Activated T-helper 17 cell treated with anti-CD3 and anti-CD28 coated beads, Interleukin-2, amount 50 U/mL, for 72 hours (primary cell): ENCODE measurements at regions not wholly inside any gene's neighbourhood (a gene's known extent, or its start where the extent isn't known, plus 50 kb on each side); places are given as distances from the start of the nearest gene placed in this dataset.

ENCODE experiments used
- ATAC-seq: fragments of 150-1000 bp; cut with Tn5 transposase; replicated peaks from 2 replicates; pipeline ENCODE4 v1.10.0; 2021; ENCODE audit warnings: mild to moderate bottlenecking, moderate library complexity
- H3K27ac Mint-ChIP-seq: one replicate; pipeline ENCODE4 v1.8.0; 2022; ENCODE audit warnings: mixed read lengths
- H3K27me3 Mint-ChIP-seq: one replicate; pipeline ENCODE4 v1.8.0; 2022; ENCODE audit warnings: mixed read lengths
- H3K36me3 Mint-ChIP-seq: one replicate; pipeline ENCODE4 v1.8.0; 2022; ENCODE audit warnings: low read depth, mild to moderate bottlenecking, mixed read lengths
- H3K4me1 Mint-ChIP-seq: one replicate; pipeline ENCODE4 v1.8.0; 2022; ENCODE audit warnings: mixed read lengths
- H3K4me3 Mint-ChIP-seq: one replicate; pipeline ENCODE4 v1.8.0; 2022; ENCODE audit warnings: mild to moderate bottlenecking, mixed read lengths
- H3K9me3 Mint-ChIP-seq: one replicate; pipeline ENCODE4 v1.8.0; 2022; ENCODE audit warnings: mixed read lengths

GRCh38 chr3:139095803-139096466 lies 51.2 kb upstream of the PRR23C start:
- H3K4me3 Mint-ChIP-seq: no peak overlapping the region
- peaks cover 31% of the 10 kb centered on the region for H3K27me3 Mint-ChIP-seq
- H3K4me1 Mint-ChIP-seq: no peaks in the 10 kb centered on the region
- no peak for ATAC-seq
- H3K9me3 Mint-ChIP-seq: no peaks in the 10 kb centered on the region
- H3K36me3 Mint-ChIP-seq: no peaks in the 10 kb centered on the region
- H3K27ac Mint-ChIP-seq: no peak overlapping the region

GRCh38 chr3:139096670-139097069 lies 52.0 kb upstream of the PRR23C start:
- H3K9me3 Mint-ChIP-seq: no peaks in the 10 kb centered on the region
- H3K4me1 Mint-ChIP-seq: no peaks in the 10 kb centered on the region
- H3K27me3 Mint-ChIP-seq: peaks cover 31% of the 10 kb centered on the region
- H3K4me3 Mint-ChIP-seq: no peak overlapping the region
- ATAC-seq: no peak
- H3K36me3 Mint-ChIP-seq: no peaks in the 10 kb centered on the region
- no peak overlapping the region for H3K27ac Mint-ChIP-seq

- Mint-ChIP-seq H3K27ac (no peak overlapping the region), H3K36me3 (no peaks in the 10 kb centered on the region), H3K4me1 (no peaks in the 10 kb centered on the region), H3K27me3 (peaks cover 27% of the 10 kb centered on the region), H3K9me3 (no peaks in the 10 kb centered on the region), H3K4me3 (no peak overlapping the region)
- no peak for ATAC-seq
These were observed 53.7 kb upstream of the PRR23C start for GRCh38 chr3:139098391-139098790.

GRCh38 chr3:139099968-139100817 lies 55.5 kb upstream of the PRR23C start:
- Mint-ChIP-seq H3K9me3 (no peaks in the 10 kb centered on the region), H3K27ac (no peak overlapping the region), H3K36me3 (no peaks in the 10 kb centered on the region), H3K27me3 (peaks cover 23% of the 10 kb centered on the region), H3K4me3 (no peak overlapping the region), H3K4me1 (no peaks in the 10 kb centered on the region)
- ATAC-seq: no peak

- H3K4me1 Mint-ChIP-seq: no peaks in the 10 kb centered on the region
- no peaks in the 10 kb centered on the region for H3K36me3 Mint-ChIP-seq
- H3K9me3 Mint-ChIP-seq: no peaks in the 10 kb centered on the region
- ATAC-seq: no peak
- H3K4me3 Mint-ChIP-seq: no peak overlapping the region
- peaks cover 27% of the 10 kb centered on the region for H3K27me3 Mint-ChIP-seq
- H3K27ac Mint-ChIP-seq: no peak overlapping the region
These were observed 56.1 kb upstream of the PRR23C start for GRCh38 chr3:139100821-139101220.

GRCh38 chr3:139101396-139101795 lies 56.7 kb upstream of the PRR23C start:
- Mint-ChIP-seq H3K36me3 (no peaks in the 10 kb centered on the region), H3K4me3 (no peak overlapping the region), H3K27me3 (peaks cover 28% of the 10 kb centered on the region), H3K4me1 (no peaks in the 10 kb centered on the region), H3K9me3 (no peaks in the 10 kb centered on the region), H3K27ac (no peak overlapping the region)
- no peak for ATAC-seq

- Mint-ChIP-seq H3K27me3 (peaks cover 34% of the 10 kb centered on the region), H3K27ac (no peak overlapping the region), H3K36me3 (no peaks in the 10 kb centered on the region), H3K9me3 (no peaks in the 10 kb centered on the region), H3K4me1 (no peaks in the 10 kb centered on the region), H3K4me3 (no peak overlapping the region)
- no peak for ATAC-seq
These were observed 58.8 kb upstream of the PRR23C start for GRCh38 chr3:139103484-139103883.

- H3K36me3 Mint-ChIP-seq: no peaks in the 10 kb centered on the region
- no peaks in the 10 kb centered on the region for H3K9me3 Mint-ChIP-seq
- peaks cover 33% of the 10 kb centered on the region for H3K27me3 Mint-ChIP-seq
- no peak overlapping the region for H3K4me3 Mint-ChIP-seq
- H3K27ac Mint-ChIP-seq: no peak overlapping the region
- no peaks in the 10 kb centered on the region for H3K4me1 Mint-ChIP-seq
- no peak for ATAC-seq
These were observed 59.4 kb upstream of the PRR23C start for GRCh38 chr3:139104062-139104461.

- no peaks in the 10 kb centered on the region for H3K9me3 Mint-ChIP-seq
- no peaks in the 10 kb centered on the region for H3K36me3 Mint-ChIP-seq
- ATAC-seq: no peak
- H3K27ac Mint-ChIP-seq: no peak overlapping the region
- H3K4me1 Mint-ChIP-seq: no peaks in the 10 kb centered on the region
- H3K4me3 Mint-ChIP-seq: no peak overlapping the region
- peaks cover 25% of the 10 kb centered on the region for H3K27me3 Mint-ChIP-seq
These were observed 60.5 kb upstream of the PRR23C start for GRCh38 chr3:139105154-139105702.

- Mint-ChIP-seq H3K4me3 (no peak overlapping the region), H3K27me3 (peaks cover 19% of the 10 kb centered on the region), H3K9me3 (no peaks in the 10 kb centered on the region), H3K4me1 (peaks cover under 1% of the 10 kb centered on the region), H3K27ac (no peak overlapping the region), H3K36me3 (no peaks in the 10 kb centered on the region)
- ATAC-seq: no peak
These were observed 61.6 kb upstream of the PRR23C start for GRCh38 chr3:139106013-139106932.

GRCh38 chr3:139107424-139108252 lies 62.9 kb upstream of the PRR23C start:
- H3K27ac Mint-ChIP-seq: no peak overlapping the region
- H3K9me3 Mint-ChIP-seq: no peaks in the 10 kb centered on the region
- H3K27me3 Mint-ChIP-seq: peaks cover 21% of the 10 kb centered on the region
- peaks cover 8% of the 10 kb centered on the region for H3K4me1 Mint-ChIP-seq
- no peak for ATAC-seq
- H3K4me3 Mint-ChIP-seq: no peak overlapping the region
- H3K36me3 Mint-ChIP-seq: no peaks in the 10 kb centered on the region

- Mint-ChIP-seq H3K9me3 (no peaks in the 10 kb centered on the region), H3K27ac (no peak overlapping the region), H3K36me3 (no peaks in the 10 kb centered on the region), H3K4me1 (peaks cover 8% of the 10 kb centered on the region), H3K4me3 (no peak overlapping the region), H3K27me3 (peaks cover 21% of the 10 kb centered on the region)
- no peak for ATAC-seq
These were observed 63.7 kb upstream of the PRR23C start for GRCh38 chr3:139108253-139108969.

- Mint-ChIP-seq H3K36me3 (no peaks in the 10 kb centered on the region), H3K4me3 (no peak overlapping the region), H3K27me3 (peaks cover 19% of the 10 kb centered on the region), H3K27ac (no peak overlapping the region), H3K4me1 (peaks cover 8% of the 10 kb centered on the region), H3K9me3 (no peaks in the 10 kb centered on the region)
- no peak for ATAC-seq
These were observed 64.6 kb upstream of the PRR23C start for GRCh38 chr3:139109271-139109670.
